ENCODE measurements at regions not wholly inside any gene's neighbourhood (a gene's known extent, or its start where the extent isn't known, plus 50 kb on each side); places are given as distances from the start of the nearest gene placed in this dataset.

DNA sequence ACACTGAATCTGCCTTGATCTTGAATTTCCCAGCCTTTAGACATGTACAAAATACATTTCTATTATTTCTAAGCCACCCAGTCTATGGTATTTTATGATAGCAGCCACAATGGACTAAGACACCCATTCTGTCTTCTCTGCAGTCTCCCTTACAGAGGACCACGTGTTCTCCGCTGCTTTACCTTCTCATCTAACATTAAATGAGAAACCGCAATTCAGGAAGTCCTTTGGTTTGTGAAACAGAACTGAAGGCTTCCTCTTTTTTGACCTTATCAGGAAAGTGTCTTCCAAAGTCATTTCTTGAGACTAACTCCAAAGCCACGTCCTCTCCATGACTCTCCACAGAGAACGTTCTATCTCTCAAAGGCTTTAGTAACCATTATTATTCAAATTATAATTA, 560.1 kb downstream of the OMA1 start:
- TF ChIP-seq, protein P1, sequence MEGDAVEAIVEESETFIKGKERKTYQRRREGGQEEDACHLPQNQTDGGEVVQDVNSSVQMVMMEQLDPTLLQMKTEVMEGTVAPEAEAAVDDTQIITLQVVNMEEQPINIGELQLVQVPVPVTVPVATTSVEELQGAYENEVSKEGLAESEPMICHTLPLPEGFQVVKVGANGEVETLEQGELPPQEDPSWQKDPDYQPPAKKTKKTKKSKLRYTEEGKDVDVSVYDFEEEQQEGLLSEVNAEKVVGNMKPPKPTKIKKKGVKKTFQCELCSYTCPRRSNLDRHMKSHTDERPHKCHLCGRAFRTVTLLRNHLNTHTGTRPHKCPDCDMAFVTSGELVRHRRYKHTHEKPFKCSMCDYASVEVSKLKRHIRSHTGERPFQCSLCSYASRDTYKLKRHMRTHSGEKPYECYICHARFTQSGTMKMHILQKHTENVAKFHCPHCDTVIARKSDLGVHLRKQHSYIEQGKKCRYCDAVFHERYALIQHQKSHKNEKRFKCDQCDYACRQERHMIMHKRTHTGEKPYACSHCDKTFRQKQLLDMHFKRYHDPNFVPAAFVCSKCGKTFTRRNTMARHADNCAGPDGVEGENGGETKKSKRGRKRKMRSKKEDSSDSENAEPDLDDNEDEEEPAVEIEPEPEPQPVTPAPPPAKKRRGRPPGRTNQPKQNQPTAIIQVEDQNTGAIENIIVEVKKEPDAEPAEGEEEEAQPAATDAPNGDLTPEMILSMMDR (IDR thresholded peaks at IDR 0.05; ENCODE audit: extremely low read depth, missing control alignments), result no peak
- peak; percentile 8 for DNase-seq (ENCODE audit: low spot score)

GRCh38 chr1:57984277-57984676, 560.4 kb upstream of the DAB1 start:
- DNase-seq (ENCODE audit: low spot score), result no peak
- TF ChIP-seq, protein P1 (IDR thresholded peaks at IDR 0.05; ENCODE audit: extremely low read depth, missing control alignments), result no peak

DNA sequence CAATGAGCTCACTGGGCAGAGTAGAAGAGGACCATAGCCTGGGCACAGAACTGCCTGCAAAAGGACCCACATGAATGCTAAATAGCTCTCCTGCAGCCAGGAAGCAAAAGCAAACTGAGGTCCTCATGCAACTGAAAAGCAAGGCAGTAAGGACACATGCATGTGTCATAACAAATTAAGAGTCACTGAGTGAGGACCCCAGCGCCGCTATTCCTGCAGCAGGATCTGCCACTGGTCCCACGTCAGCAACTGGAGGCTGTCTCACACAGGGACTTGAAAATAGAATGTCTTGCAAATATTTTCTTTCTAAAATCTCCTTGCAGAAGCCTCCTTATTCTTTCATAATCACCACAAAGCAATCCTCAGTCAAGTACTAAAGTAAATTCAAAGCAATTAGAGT, 559.6 kb upstream of the DAB1 start:
- DNase-seq (ENCODE audit: low spot score), result no peak
- TF ChIP-seq, protein P1 (IDR thresholded peaks at IDR 0.05; ENCODE audit: extremely low read depth, missing control alignments), result no peak

- DNase-seq (ENCODE audit: low spot score), result no peak
- TF ChIP-seq, protein P1 (IDR thresholded peaks at IDR 0.05; ENCODE audit: extremely low read depth, missing control alignments), result no peak
Observed at GRCh38 chr1:57982852-57983251, 559.0 kb upstream of the DAB1 start.

- no peak for DNase-seq (ENCODE audit: low spot score)
Observed at GRCh38 chr1:57976216-57976615, 552.4 kb upstream of the DAB1 start.

DNA sequence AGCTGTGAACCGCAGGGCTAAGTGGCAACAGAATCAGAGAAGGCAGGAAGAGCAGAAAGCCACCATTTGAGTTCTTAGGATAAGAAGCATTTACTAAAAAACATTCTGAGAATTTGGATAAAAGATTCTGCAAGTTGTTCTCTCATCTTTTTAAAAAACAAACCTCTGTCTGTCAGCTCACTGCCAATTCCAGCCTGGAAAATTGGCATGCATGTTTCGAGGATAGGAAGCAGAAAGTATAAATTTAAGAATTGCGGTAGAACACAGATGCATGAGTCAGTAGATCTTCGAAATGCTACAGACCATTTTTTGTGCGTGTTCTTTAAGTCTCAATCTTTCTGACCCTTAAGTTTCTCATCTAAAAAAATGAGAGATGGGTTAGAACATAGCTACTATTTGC, 544.5 kb upstream of the DAB1 start:
- DNase-seq (ENCODE audit: low spot score), result no peak
- TF ChIP-seq, protein P1 (IDR thresholded peaks at IDR 0.05; ENCODE audit: extremely low read depth, missing control alignments), result no peak

More at GRCh38 chr1:57976216-57976615, 552.4 kb upstream of the DAB1 start:
- TF ChIP-seq, protein P1 (IDR thresholded peaks at IDR 0.05; ENCODE audit: extremely low read depth, missing control alignments), result no peak

DNA sequence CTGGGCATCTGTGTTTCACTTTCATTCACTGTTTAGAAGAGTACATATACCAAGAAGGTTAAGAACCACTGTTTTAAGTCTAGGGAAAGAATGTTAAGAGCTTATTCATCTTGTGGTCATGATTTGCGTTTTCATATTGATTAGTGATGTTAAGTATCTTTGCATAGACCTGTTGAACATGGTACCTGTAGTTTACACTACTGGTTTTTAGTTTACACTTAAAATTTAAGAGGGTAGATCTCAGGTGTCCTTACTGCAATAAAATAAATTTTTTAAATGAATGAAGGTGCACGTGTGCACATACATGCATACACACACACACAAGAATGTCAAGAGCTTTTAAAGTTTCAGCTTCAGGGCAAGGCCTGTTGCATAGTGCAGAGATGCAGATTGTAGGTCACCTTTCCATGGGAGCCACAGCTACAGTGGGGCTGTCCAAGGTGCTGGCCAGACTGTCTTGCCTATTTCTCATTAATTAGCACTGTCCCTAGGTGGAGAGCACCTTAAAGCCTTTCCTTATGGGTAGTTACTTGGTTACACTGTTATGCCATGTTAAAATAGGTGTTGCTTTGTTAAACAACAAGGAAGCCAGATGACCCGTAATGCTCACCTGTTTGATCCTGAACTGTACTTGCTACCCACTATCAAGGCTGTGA, 543.0 kb upstream of the DAB1 start:
- TF ChIP-seq, protein P1 (IDR thresholded peaks at IDR 0.05; ENCODE audit: extremely low read depth, missing control alignments), result no peak
- DNase-seq (ENCODE audit: low spot score), result peak; percentile 5
